PC-9 (cell line): ENCODE measurements at regions not wholly inside any gene's neighbourhood (a gene's known extent, or its start where the extent isn't known, plus 50 kb on each side); places are given as distances from the start of the nearest gene placed in this dataset.

Experiments used
- EZH2 ChIP-seq: fragments of 200-600 bp; sonication (generic); IDR thresholded peaks from 2 replicates; pipeline ENCODE4 v1.8.0; 2017; ENCODE audit warnings: antibody characterized with exemption, low read depth
- TF ChIP-seq, protein P1 (sequence below): fragments of 200-600 bp; sonication (generic); conservative IDR thresholded peaks from 2 replicates; pipeline ENCODE4 v1.6.1; 2017; ENCODE audit warnings: mixed run types, antibody characterized with exemption, mild to moderate bottlenecking, moderate library complexity

DNA sequence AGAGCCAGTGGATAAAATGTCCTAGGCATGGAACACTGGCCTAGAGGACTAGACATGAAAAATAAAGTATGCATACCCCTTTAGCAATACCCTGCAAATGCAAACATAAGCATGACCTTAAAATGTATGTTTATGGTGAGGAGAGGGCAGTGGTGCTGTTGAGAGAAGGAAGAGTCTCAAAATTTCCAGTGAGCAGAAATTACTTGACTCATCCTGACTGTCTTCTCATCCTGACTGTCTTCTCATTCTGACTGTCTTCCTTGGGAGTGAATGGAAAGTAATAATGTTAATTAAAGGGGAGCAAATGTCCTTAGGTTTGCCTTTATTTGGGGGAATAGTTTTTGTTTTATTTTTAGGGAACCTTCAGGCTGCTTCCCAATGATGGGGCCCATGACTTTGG, 121.5 kb upstream of the GALNT15 start:
- TF ChIP-seq, protein P1, sequence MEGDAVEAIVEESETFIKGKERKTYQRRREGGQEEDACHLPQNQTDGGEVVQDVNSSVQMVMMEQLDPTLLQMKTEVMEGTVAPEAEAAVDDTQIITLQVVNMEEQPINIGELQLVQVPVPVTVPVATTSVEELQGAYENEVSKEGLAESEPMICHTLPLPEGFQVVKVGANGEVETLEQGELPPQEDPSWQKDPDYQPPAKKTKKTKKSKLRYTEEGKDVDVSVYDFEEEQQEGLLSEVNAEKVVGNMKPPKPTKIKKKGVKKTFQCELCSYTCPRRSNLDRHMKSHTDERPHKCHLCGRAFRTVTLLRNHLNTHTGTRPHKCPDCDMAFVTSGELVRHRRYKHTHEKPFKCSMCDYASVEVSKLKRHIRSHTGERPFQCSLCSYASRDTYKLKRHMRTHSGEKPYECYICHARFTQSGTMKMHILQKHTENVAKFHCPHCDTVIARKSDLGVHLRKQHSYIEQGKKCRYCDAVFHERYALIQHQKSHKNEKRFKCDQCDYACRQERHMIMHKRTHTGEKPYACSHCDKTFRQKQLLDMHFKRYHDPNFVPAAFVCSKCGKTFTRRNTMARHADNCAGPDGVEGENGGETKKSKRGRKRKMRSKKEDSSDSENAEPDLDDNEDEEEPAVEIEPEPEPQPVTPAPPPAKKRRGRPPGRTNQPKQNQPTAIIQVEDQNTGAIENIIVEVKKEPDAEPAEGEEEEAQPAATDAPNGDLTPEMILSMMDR = no peak
- TF ChIP-seq EZH2 = no peak
